SIG-M5 (cell line): ENCODE measurements at regions not wholly inside any gene's neighbourhood (a gene's known extent, or its start where the extent isn't known, plus 50 kb on each side); places are given as distances from the start of the nearest gene placed in this dataset.

Experiments used
- DNase-seq: peaks from one replicate; lab custom pipeline; 2025; lab: John Stamatoyannopoulos, UW

GRCh38 chr5:67371924-67372323, 175.3 kb upstream of the CD180 start:
- DNase-seq, result no peak

GRCh38 chr5:67366691-67367395, 170.2 kb upstream of the CD180 start:
- no peak for DNase-seq

GRCh38 chr5:67366276-67366675, 169.7 kb upstream of the CD180 start:
- DNase-seq, result no peak

GRCh38 chr5:67364381-67364970, 167.9 kb upstream of the CD180 start:
- no peak for DNase-seq

GRCh38 chr5:67363963-67364362, 167.4 kb upstream of the CD180 start:
- DNase-seq, result no peak

- DNase-seq, result no peak
Observed at GRCh38 chr5:67363180-67363709, 166.6 kb upstream of the CD180 start.

GRCh38 chr5:67361932-67362729, 165.5 kb upstream of the CD180 start:
- no peak for DNase-seq

- no peak for DNase-seq
Observed at GRCh38 chr5:67360047-67360446, 163.4 kb upstream of the CD180 start.

- no peak for DNase-seq
Observed at GRCh38 chr5:67358186-67358585, 161.6 kb upstream of the CD180 start.

- no peak for DNase-seq
Observed at GRCh38 chr5:67355120-67355713, 158.6 kb upstream of the CD180 start.

- no peak for DNase-seq
Observed at GRCh38 chr5:67353500-67354450, 157.2 kb upstream of the CD180 start.

GRCh38 chr5:67350618-67351201, 154.1 kb upstream of the CD180 start:
- DNase-seq, result no peak

GRCh38 chr5:67350185-67350584, 153.6 kb upstream of the CD180 start:
- no peak for DNase-seq

- DNase-seq, result no peak
Observed at GRCh38 chr5:67347821-67348220, 151.2 kb upstream of the CD180 start.

- no peak for DNase-seq
Observed at GRCh38 chr5:67346611-67347010, 150.0 kb upstream of the CD180 start.

GRCh38 chr5:67344870-67345269, 148.3 kb upstream of the CD180 start:
- DNase-seq, result no peak

- DNase-seq, result no peak
Observed at GRCh38 chr5:67343835-67344234, 147.2 kb upstream of the CD180 start.

GRCh38 chr5:67341478-67341877, 144.9 kb upstream of the CD180 start:
- DNase-seq, result no peak

GRCh38 chr5:67339219-67339767, 142.7 kb upstream of the CD180 start:
- no peak for DNase-seq

- no peak for DNase-seq
Observed at GRCh38 chr5:67338421-67338820, 141.8 kb upstream of the CD180 start.

- no peak for DNase-seq
Observed at GRCh38 chr5:67337751-67338150, 141.2 kb upstream of the CD180 start.
